GM12878 (cell line): ENCODE measurements at regions not wholly inside any gene's neighbourhood (a gene's known extent, or its start where the extent isn't known, plus 50 kb on each side); places are given as distances from the start of the nearest gene placed in this dataset.

Experiments
- ATAC-seq: fragments of 200-7000 bp; cut with Tn5 transposase; 3 replicates; pipeline ENCODE4 v1.9.1; 2020; ENCODE audit warnings: mild to moderate bottlenecking, moderate library complexity
- BruUV-seq: library from RNA; stranded (reverse); fragments of 400-500 nt; replicated peaks from 2 replicates; lab custom pipeline; 2021; lab: Mats Ljungman, UMichigan
- CTCF ChIA-PET: fragments of 300-600 bp; sonication (Branson Sonifier 250); formaldehyde crosslinking; extraction: SDS; loops from one replicate; lab custom pipeline; 2021; ENCODE audit warnings: inconsistent platforms; lab: Yijun Ruan, JAX
- POLR2A ChIA-PET: fragments of 350-600 bp; formaldehyde crosslinking; extraction: SDS; loops from one replicate; lab custom pipeline; 2021; ENCODE audit warnings: inconsistent platforms; lab: Charles Lee
- RAD21 ChIA-PET: fragments of 300-600 bp; sonication (Branson Sonifier 250); formaldehyde crosslinking; loops from one replicate; lab custom pipeline; 2023; ENCODE audit warnings: antibody characterized with exemption; ENCODE audit not compliant: unreplicated experiment; lab: Charles Lee
- SMC1A ChIA-PET: fragments of 300-600 bp; sonication (Branson Sonifier 250); formaldehyde crosslinking; loops from one replicate; lab custom pipeline; 2023; ENCODE audit not compliant: unreplicated experiment, uncharacterized antibody; lab: Charles Lee
- DNase-seq: peaks from one replicate; pipeline ENCODE4 v3.0.0-alpha.2; 2011; ENCODE audit warnings: low read depth, low spot score
- FAIRE-seq: peaks from 3 replicates; lab custom pipeline; 2011; peaks lifted over from hg19 to GRCh38; lab: Jason Lieb, UNC
- H2AFZ ChIP-seq: 2 replicates; pipeline ENCODE4 v1.6.0; 2011; ENCODE audit warnings: low read depth, low read length, control low read depth; ENCODE audit not compliant: control insufficient read depth
- H3K27ac ChIP-seq: 2 replicates; pipeline ENCODE4 v1.5.1; 2011; ENCODE audit warnings: control low read depth; ENCODE audit not compliant: control insufficient read depth, insufficient read depth
- H3K27me3 ChIP-seq, 2 experiments: replicated peaks in 1 of 2; 2 replicates each; pipeline versions ENCODE4 v1.6.0 to v1.6.1; 2011; ENCODE audit warnings: low read length in 1 of 2; ENCODE audit not compliant: control insufficient read depth in 2 of 2, insufficient read depth in 2 of 2
- H3K36me3 ChIP-seq, 2 experiments: 2 replicates each; pipeline ENCODE4 v1.5.1; 2011; ENCODE audit warnings: low read length in 1 of 2; ENCODE audit not compliant: control insufficient read depth in 2 of 2, insufficient read depth in 2 of 2
- H3K4me1 ChIP-seq: 2 replicates; pipeline ENCODE4 v1.6.1; 2011; ENCODE audit warnings: mild to moderate bottlenecking, low read length, moderate library complexity, mixed read lengths; ENCODE audit not compliant: control insufficient read depth, insufficient read depth
- H3K4me2 ChIP-seq: 2 replicates; pipeline ENCODE4 v1.6.0; 2011; ENCODE audit warnings: control low read depth; ENCODE audit not compliant: control insufficient read depth, insufficient read depth
- H3K4me3 ChIP-seq: fragments of 200-600 bp; sonication (generic); 2 replicates; pipeline ENCODE4 v1.5.1; 2016
- H3K79me2 ChIP-seq: 2 replicates; pipeline ENCODE4 v1.6.0; 2011; ENCODE audit warnings: low read length; ENCODE audit not compliant: control insufficient read depth, insufficient read depth
- H3K9ac ChIP-seq: 2 replicates; pipeline ENCODE4 v1.8.0; 2011; ENCODE audit warnings: low read length, control low read depth, mixed read lengths; ENCODE audit not compliant: control insufficient read depth, insufficient read depth
- H3K9me3 ChIP-seq: replicated peaks from 3 replicates; pipeline ENCODE4 v1.5.1; 2011; ENCODE audit warnings: mild to moderate bottlenecking, low read length; ENCODE audit not compliant: control insufficient read depth, insufficient read depth
- H4K20me1 ChIP-seq: 2 replicates; pipeline ENCODE4 v1.6.0; 2011; ENCODE audit not compliant: control insufficient read depth, insufficient read depth
- CBX3 ChIP-seq: fragments of 200-600 bp; sonication (generic); IDR thresholded peaks from 2 replicates; pipeline ENCODE4 v1.6.1; 2016; ENCODE audit warnings: low read depth, borderline replicate concordance
- CHD2 ChIP-seq: IDR thresholded peaks from 2 replicates; pipeline ENCODE4 v1.6.1; 2011; ENCODE audit warnings: low read depth, low read length, improper control_type of control experiment, borderline replicate concordance
- CREB1 ChIP-seq: IDR thresholded peaks from 2 replicates; pipeline ENCODE4 v1.6.1; 2012; ENCODE audit warnings: low read depth, mild to moderate bottlenecking, inconsistent platforms
- CTCF ChIP-seq, 3 experiments: IDR thresholded peaks in 2 of 3; conservative IDR thresholded peaks in 1 of 3; 2 replicates each; pipeline ENCODE4 v1.5.1; 2011; ENCODE audit warnings: low read depth in 3 of 3, low read length in 3 of 3, mild to moderate bottlenecking in 3 of 3, control low read depth in 2 of 3, moderate library complexity in 2 of 3, inconsistent platforms in 1 of 3, mixed read lengths in 1 of 3; ENCODE audit not compliant: control insufficient read depth in 2 of 3, insufficient read depth in 1 of 3; ENCODE audit errors: extremely low read depth in 1 of 3
- JUNB ChIP-seq: IDR thresholded peaks from 2 replicates; pipeline ENCODE4 v1.6.1; 2016; ENCODE audit warnings: antibody characterized with exemption, mild to moderate bottlenecking
- TCF12 ChIP-seq: IDR thresholded peaks from 2 replicates; pipeline ENCODE4 v1.6.1; 2011; ENCODE audit warnings: low read depth, mild to moderate bottlenecking, low read length
- ZBTB33 ChIP-seq: fragments of 450-650 bp; IDR thresholded peaks from 2 replicates; pipeline ENCODE4 v1.6.1; 2017; ENCODE audit warnings: mild to moderate bottlenecking
- WGBS: methylation state at CpG from one replicate; pipeline ENCODE4 v1.1.6; 2016; ENCODE audit warnings: low lambda C conversion rate; ENCODE audit not compliant: insufficient replicate concordance, insufficient coverage; ENCODE audit errors: missing lambda C conversion rate; 5-methylcytosine and 5-hydroxymethylcytosine counted together
- in situ Hi-C: fragments of 300-500 bp; cut with MboI; formaldehyde crosslinking; loops from 9 replicates; pipeline ENCODE4 v1.14.3; 2018; ENCODE audit warnings: mixed read lengths
- intact Hi-C: fragments of 100-400 bp; cut with micrococcal nuclease; formaldehyde crosslinking; loops from one replicate; pipeline ENCODE4 v1.14.2; 2022; ENCODE audit not compliant: unreplicated experiment

GRCh38 chr14:81728447-81728846 is 194.8 kb upstream of the SEL1L start:
- RAD21 ChIA-PET: no interaction called here
- H3K9ac ChIP-seq: no peak overlapping the region
- POLR2A ChIA-PET: no interaction called here
- H3K9me3 ChIP-seq: no peaks in the 10 kb centered on the region
- H3K4me2 ChIP-seq: no peak overlapping the region
- no peak for ATAC-seq
- no peak for DNase-seq
- no peaks in the 10 kb centered on the region for H3K4me1 ChIP-seq
- H3K79me2 ChIP-seq: no peaks in the 10 kb centered on the region
- FAIRE-seq: no peak
- SMC1A ChIA-PET: no interaction called here
- H3K27me3 ChIP-seq: no peaks in the 10 kb centered on the region
- TF ChIP-seq CREB1 (no peak), TCF12 (no peak), JUNB (no peak), CBX3 (no peak), CTCF (IDR thresholded peaks at IDR 0.05 in 2 of 3, conservative IDR thresholded peaks at IDR 0.05 in 1 of 3; ENCODE audit: control insufficient read depth in 2 of 3, extremely low read depth in 1 of 3, insufficient read depth in 1 of 3, low read depth in 3 of 3, low read length in 3 of 3) (no peak), CHD2 (no peak), ZBTB33 (no peak)
- H4K20me1 ChIP-seq: no peaks in the 10 kb centered on the region
- CTCF ChIA-PET: no interaction called here
- H3K4me3 ChIP-seq: no peak overlapping the region
- H3K27ac ChIP-seq: no peak overlapping the region
- intact Hi-C loops (no loop called here), in situ Hi-C loops (no loop called here)
- no peak overlapping the region for H2AFZ ChIP-seq
- BruUV-seq: no TSS peak
- WGBS: 16% methylated on average over 2 of the region's 2 CpGs
- H3K36me3 ChIP-seq: no peaks in the 10 kb centered on the region
